Muscle of leg (tissue), 3 donors: ENCODE measurements at regions not wholly inside any gene's neighbourhood (a gene's known extent, or its start where the extent isn't known, plus 50 kb on each side); places are given as distances from the start of the nearest gene placed in this dataset.

Experiments
- DNase-seq: peaks from one replicate; pipeline ENCODE4 v3.0.0; 2013
- H3K27ac ChIP-seq: one replicate; pipeline ENCODE4 v1.5.1; 2013; ENCODE audit warnings: mild to moderate bottlenecking, low read length, control low read depth
- H3K27me3 ChIP-seq: one replicate; pipeline ENCODE4 v1.6.1; 2013; ENCODE audit warnings: low read length; ENCODE audit not compliant: control insufficient read depth, insufficient read depth
- H3K36me3 ChIP-seq: one replicate; pipeline ENCODE4 v1.6.1; 2013; ENCODE audit warnings: low read length; ENCODE audit not compliant: control insufficient read depth, insufficient read depth
- H3K4me1 ChIP-seq: one replicate; pipeline ENCODE4 v1.6.1; 2013; ENCODE audit warnings: low read length; ENCODE audit not compliant: control insufficient read depth, insufficient read depth
- H3K4me3 ChIP-seq: one replicate; pipeline ENCODE4 v1.5.1; 2013; ENCODE audit warnings: low read length, control low read depth
- H3K9me3 ChIP-seq: replicated peaks from 2 replicates; pipeline ENCODE4 v1.6.1; 2013; ENCODE audit warnings: low read depth, low read length; ENCODE audit not compliant: control insufficient read depth
- WGBS: methylation state at CpG from one replicate; pipeline ENCODE4 v1.1.5; 2013; ENCODE audit warnings: missing lambda C conversion rate; ENCODE audit not compliant: insufficient coverage; 5-methylcytosine and 5-hydroxymethylcytosine counted together

- 85% methylated on average over 4 of the region's 4 CpGs for WGBS
- H3K4me3 ChIP-seq: no peak overlapping the region
- no peaks in the 10 kb centered on the region for H3K27me3 ChIP-seq
- H3K27ac ChIP-seq: no peak overlapping the region
- no peak for DNase-seq
- no peaks in the 10 kb centered on the region for H3K4me1 ChIP-seq
- peaks cover 3% of the 10 kb centered on the region for H3K9me3 ChIP-seq
- no peaks in the 10 kb centered on the region for H3K36me3 ChIP-seq
Observed at GRCh38 chr3:26437678-26438077, 184.9 kb upstream of the LRRC3B start.

DNA sequence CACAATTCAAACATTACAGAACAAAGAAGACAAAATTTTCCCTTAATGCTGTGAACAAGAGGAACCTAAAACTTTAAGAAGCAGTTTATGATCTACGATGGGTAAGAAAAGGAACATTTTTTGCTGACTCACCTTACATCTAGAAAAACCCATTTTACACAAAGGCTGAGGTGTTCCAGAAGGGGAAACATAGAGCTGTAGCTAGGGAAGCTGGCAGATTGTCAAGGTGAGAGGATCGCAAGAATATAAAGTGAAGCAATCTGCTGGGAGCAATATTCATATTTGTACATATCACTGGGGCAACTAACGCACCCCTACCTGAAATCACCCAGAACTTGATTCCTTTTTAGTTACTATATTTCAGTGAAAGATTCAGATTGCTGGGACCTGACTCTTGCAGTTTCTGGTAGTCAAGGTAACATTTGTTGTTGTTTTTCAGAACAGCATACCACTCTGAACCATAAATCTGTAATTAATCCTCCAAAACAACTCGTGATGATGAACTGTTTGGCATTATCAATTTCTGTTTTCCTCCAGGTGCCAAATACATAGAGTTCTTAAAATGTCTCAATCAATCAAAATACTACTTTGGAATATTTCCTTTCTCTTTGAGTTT lies 184.1 kb upstream of the LRRC3B start:
- Histone ChIP-seq H3K4me3 (no peak overlapping the region), H3K27me3 (no peaks in the 10 kb centered on the region), H3K36me3 (no peaks in the 10 kb centered on the region), H3K4me1 (no peaks in the 10 kb centered on the region), H3K27ac (no peak overlapping the region), H3K9me3 (peaks cover 3% of the 10 kb centered on the region)
- DNase-seq: no peak
- no CpG with 5 or more reads among the region's 4 CpGs for WGBS

GRCh38 chr3:26438981-26439884 lies 183.3 kb upstream of the LRRC3B start:
- H3K36me3 ChIP-seq: no peaks in the 10 kb centered on the region
- H3K9me3 ChIP-seq: peaks cover 3% of the 10 kb centered on the region
- no peak overlapping the region for H3K4me3 ChIP-seq
- WGBS: no CpG with 5 or more reads among the region's 6 CpGs
- no peak overlapping the region for H3K27ac ChIP-seq
- no peaks in the 10 kb centered on the region for H3K4me1 ChIP-seq
- H3K27me3 ChIP-seq: no peaks in the 10 kb centered on the region
- DNase-seq: no peak

GRCh38 chr3:26449996-26450395 lies 172.6 kb upstream of the LRRC3B start:
- H3K9me3 ChIP-seq: no peaks in the 10 kb centered on the region
- H3K27ac ChIP-seq: no peak overlapping the region
- no peaks in the 10 kb centered on the region for H3K36me3 ChIP-seq
- no peaks in the 10 kb centered on the region for H3K27me3 ChIP-seq
- DNase-seq: no peak
- H3K4me1 ChIP-seq: no peaks in the 10 kb centered on the region
- no peak overlapping the region for H3K4me3 ChIP-seq
- no CpG with 5 or more reads among the region's 3 CpGs for whole genome bisulfite sequencing

- DNase-seq: no peak
- Histone ChIP-seq H3K27ac (no peak overlapping the region), H3K27me3 (no peaks in the 10 kb centered on the region), H3K9me3 (no peaks in the 10 kb centered on the region), H3K4me3 (no peak overlapping the region), H3K4me1 (no peaks in the 10 kb centered on the region), H3K36me3 (no peaks in the 10 kb centered on the region)
- no CpG with 5 or more reads among the region's 2 CpGs for WGBS
Observed at GRCh38 chr3:26452363-26452762, 170.2 kb upstream of the LRRC3B start.

DNA sequence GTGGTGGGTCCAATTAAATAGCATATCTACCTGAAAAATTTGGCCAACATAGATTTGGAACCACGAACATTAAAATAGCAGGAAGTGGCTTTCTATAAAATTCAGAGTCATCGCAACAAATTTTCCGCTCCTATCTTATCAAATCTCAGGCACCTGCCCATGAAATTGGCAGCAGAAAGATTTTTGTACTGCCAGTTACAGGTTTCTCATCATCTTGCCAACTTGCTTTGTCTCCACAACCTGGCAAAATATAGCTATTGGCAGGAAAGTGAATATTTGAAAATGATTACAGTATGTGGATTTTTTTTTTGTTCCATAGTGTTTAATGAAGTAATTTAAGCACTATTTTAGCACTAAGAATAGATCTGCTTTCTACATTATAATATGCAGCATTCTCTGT lies 161.6 kb upstream of the LRRC3B start:
- no peaks in the 10 kb centered on the region for H3K4me1 ChIP-seq
- no peak for DNase-seq
- H3K36me3 ChIP-seq: no peaks in the 10 kb centered on the region
- 100% methylated on average over 1 of the region's 3 CpGs for WGBS
- no peak overlapping the region for H3K27ac ChIP-seq
- peaks cover 2% of the 10 kb centered on the region for H3K9me3 ChIP-seq
- H3K4me3 ChIP-seq: no peak overlapping the region
- H3K27me3 ChIP-seq: no peaks in the 10 kb centered on the region

DNA sequence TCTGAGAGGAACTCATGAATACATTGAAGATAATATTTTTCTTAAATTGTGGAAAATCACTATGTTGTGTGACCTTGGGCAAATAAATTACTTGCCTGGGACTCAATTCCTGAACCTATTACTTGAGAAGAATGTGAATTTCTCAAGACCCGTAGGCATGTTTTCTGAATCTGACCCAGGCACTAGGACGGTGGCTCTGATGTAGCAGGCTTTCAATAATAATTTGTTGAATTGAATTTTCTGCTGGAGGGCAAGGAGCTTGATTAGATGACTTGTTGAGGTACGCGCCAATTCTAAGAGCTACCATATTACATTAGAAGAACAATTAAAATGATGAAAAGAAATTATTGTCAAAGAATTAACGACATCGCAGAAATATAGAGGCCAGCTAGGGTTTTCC lies 150.2 kb upstream of the LRRC3B start:
- Histone ChIP-seq H3K4me3 (no peak overlapping the region), H3K27me3 (no peaks in the 10 kb centered on the region), H3K9me3 (no peaks in the 10 kb centered on the region), H3K27ac (no peak overlapping the region), H3K36me3 (no peaks in the 10 kb centered on the region), H3K4me1 (no peaks in the 10 kb centered on the region)
- no peak for DNase-seq
- no CpG with 5 or more reads among the region's 6 CpGs for WGBS

DNA sequence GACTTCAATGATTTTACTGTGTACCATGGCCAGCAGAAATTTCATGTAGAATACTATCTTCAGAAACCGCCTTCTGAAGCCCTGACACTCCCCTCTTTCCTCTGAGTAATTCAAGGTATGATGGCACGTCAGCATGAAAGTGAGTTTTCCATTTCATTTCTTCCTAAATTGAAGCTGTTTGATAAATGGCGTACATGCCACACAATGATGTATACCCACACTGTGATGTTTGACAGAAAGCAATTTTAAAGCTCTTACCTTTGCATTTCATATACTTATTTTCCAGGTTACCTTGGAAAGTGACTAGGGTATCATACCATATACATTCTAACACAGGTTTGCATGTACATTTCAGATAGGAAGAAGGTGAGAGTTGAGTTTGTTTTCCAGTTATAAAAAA lies 147.9 kb upstream of the LRRC3B start:
- Histone ChIP-seq H3K4me1 (no peaks in the 10 kb centered on the region), H3K27me3 (no peaks in the 10 kb centered on the region), H3K4me3 (no peak overlapping the region), H3K9me3 (no peaks in the 10 kb centered on the region), H3K36me3 (no peaks in the 10 kb centered on the region), H3K27ac (no peak overlapping the region)
- WGBS: no CpG with 5 or more reads among the region's 3 CpGs
- no peak for DNase-seq

DNA sequence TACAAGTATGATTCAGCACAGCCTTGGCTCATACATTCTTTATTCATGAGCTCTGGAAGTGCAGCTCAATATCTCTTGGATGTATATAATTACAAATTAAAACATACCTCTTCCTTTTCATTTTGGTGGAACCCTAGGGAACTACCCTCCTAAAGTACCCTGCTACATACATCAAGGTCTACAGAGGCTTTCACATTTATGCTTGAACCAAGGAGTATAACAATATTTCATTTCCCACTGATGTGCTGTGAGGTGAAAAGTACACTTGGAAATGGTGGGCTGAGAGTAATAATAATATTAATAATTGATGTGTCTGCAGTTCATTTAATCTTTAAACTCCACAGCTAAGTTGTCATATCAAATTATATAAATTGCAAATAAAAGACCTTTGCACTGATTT lies 142.2 kb upstream of the LRRC3B start:
- no peak for DNase-seq
- Histone ChIP-seq H3K4me3 (no peak overlapping the region), H3K36me3 (no peaks in the 10 kb centered on the region), H3K9me3 (no peaks in the 10 kb centered on the region), H3K27ac (no peak overlapping the region), H3K27me3 (no peaks in the 10 kb centered on the region), H3K4me1 (no peaks in the 10 kb centered on the region)

DNA sequence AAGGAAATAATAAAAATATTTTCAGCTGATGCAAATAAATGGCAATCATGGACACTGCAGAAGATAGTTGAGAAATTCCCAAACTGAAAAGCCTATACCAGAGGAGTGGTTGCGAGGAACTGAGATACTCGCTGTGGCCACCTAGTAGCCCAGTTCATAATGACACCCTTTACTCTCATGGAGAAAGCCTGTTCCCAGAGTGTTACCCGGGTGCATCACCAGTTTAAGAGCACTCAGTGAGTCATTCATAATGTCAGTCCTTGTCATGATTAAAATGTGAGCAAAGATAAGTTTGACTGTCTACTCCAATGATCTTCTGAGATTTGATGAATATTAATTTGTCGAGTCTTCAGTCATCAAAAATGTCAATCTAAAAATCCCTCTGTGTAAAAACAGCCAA lies 138.4 kb upstream of the LRRC3B start:
- no peak overlapping the region for H3K4me3 ChIP-seq
- no peaks in the 10 kb centered on the region for H3K4me1 ChIP-seq
- DNase-seq: no peak
- no peaks in the 10 kb centered on the region for H3K36me3 ChIP-seq
- H3K9me3 ChIP-seq: no peaks in the 10 kb centered on the region
- H3K27me3 ChIP-seq: no peaks in the 10 kb centered on the region
- no peak overlapping the region for H3K27ac ChIP-seq
- WGBS: no CpG with 5 or more reads among the region's 4 CpGs
